Adrenal gland (tissue), 5 donors: ENCODE measurements at regions not wholly inside any gene's neighbourhood (a gene's known extent, or its start where the extent isn't known, plus 50 kb on each side); places are given as distances from the start of the nearest gene placed in this dataset.

Experiments
- POLR2A ChIP-seq, 2 donors: fragments of 450-650 bp; IDR thresholded peaks; one replicate each; pipeline ENCODE4 v1.6.1; 2017; ENCODE audit warnings: antibody characterized with exemption in 2 of 2, mild to moderate bottlenecking in 2 of 2, moderate library complexity in 1 of 2
- TF ChIP-seq, protein P1 (sequence below), 6 experiments: fragments of 450-650 bp in 4 of 6; fragments of 200-600 bp in 2 of 6; sonication (generic) in 1 of 6; IDR thresholded peaks; 1 replicate in 5 of 6; 2 replicates in 1 of 6; pipeline versions ENCODE4 v1.5.1 to v1.8.0; 2016 to 2021; ENCODE audit warnings: antibody characterized with exemption in 6 of 6, mild to moderate bottlenecking in 2 of 6, moderate library complexity in 1 of 6
- donor health status: DM: no; HTN: no; CAD: no.

DNA sequence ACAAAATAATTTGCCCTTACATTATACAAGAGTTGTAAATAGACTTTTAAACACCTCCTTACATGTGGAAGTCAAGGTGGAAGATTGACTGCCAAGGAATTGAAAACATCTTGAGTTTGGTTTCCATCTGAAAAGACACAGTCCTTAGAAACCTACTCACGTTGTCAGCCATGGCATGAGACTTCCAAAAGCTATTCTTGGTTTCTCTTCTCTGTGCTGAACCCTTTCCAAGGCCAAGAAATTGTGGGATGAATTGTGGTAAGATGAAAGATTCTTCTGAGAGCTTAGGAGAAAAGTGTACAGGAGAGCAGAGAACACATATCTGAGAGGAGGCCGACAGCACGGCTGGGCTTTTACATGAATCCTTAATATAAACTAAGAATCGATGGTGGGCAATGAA lies 370.0 kb downstream of the FBXW7 start:
- TF ChIP-seq POLR2A (IDR thresholded peaks at IDR 0.05) = no peak
- TF ChIP-seq, protein P1, sequence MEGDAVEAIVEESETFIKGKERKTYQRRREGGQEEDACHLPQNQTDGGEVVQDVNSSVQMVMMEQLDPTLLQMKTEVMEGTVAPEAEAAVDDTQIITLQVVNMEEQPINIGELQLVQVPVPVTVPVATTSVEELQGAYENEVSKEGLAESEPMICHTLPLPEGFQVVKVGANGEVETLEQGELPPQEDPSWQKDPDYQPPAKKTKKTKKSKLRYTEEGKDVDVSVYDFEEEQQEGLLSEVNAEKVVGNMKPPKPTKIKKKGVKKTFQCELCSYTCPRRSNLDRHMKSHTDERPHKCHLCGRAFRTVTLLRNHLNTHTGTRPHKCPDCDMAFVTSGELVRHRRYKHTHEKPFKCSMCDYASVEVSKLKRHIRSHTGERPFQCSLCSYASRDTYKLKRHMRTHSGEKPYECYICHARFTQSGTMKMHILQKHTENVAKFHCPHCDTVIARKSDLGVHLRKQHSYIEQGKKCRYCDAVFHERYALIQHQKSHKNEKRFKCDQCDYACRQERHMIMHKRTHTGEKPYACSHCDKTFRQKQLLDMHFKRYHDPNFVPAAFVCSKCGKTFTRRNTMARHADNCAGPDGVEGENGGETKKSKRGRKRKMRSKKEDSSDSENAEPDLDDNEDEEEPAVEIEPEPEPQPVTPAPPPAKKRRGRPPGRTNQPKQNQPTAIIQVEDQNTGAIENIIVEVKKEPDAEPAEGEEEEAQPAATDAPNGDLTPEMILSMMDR (IDR thresholded peaks at IDR 0.05) = no peak
